ENCODE measurements at regions not wholly inside any gene's neighbourhood (a gene's known extent, or its start where the extent isn't known, plus 50 kb on each side); places are given as distances from the start of the nearest gene placed in this dataset.

- no peak for TF ChIP-seq EZH2 (IDR thresholded peaks at IDR 0.05; ENCODE audit: borderline replicate concordance, low read length)
- no peak for TF ChIP-seq CTCF (conservative IDR thresholded peaks at IDR 0.05 in 1 of 2, IDR thresholded peaks at IDR 0.05 in 1 of 2; ENCODE audit: extremely low read depth in 1 of 2, insufficient read depth in 1 of 2, low read depth in 1 of 2, low read length in 2 of 2)
Measured at GRCh38 chr7:52775876-52776275, 259.6 kb upstream of the POM121L12 start.

Data from mammary epithelial cell (primary cell).